GM12891 (cell line): ENCODE measurements at regions not wholly inside any gene's neighbourhood (a gene's known extent, or its start where the extent isn't known, plus 50 kb on each side); places are given as distances from the start of the nearest gene placed in this dataset.

Experiments used
- DNase-seq: peaks from one replicate; pipeline ENCODE4 v3.0.0; 2011; ENCODE audit warnings: low spot score; ENCODE audit not compliant: insufficient read length
- FAIRE-seq: peaks from 2 replicates; lab custom pipeline; 2011; peaks lifted over from hg19 to GRCh38; lab: Jason Lieb, UNC
- PAX5 ChIP-seq: IDR thresholded peaks from 2 replicates; pipeline ENCODE4 v1.6.1; 2011; ENCODE audit warnings: low read length, moderate library complexity, mild to moderate bottlenecking; ENCODE audit not compliant: insufficient read depth, severe bottlenecking
- POLR2A ChIP-seq: IDR thresholded peaks from 2 replicates; pipeline ENCODE4 v1.6.1; 2011; ENCODE audit warnings: low read depth, low read length, control low read depth
- POLR2AphosphoS5 ChIP-seq: IDR thresholded peaks from 2 replicates; pipeline ENCODE4 v1.6.1; 2011; ENCODE audit warnings: low read depth, low read length, control low read depth
- POU2F2 ChIP-seq: IDR thresholded peaks from 2 replicates; pipeline ENCODE4 v1.6.1; 2011; ENCODE audit warnings: low read depth, mild to moderate bottlenecking, control low read depth, low read length, moderate library complexity
- SPI1 ChIP-seq: IDR thresholded peaks from 2 replicates; pipeline ENCODE4 v1.6.1; 2011; ENCODE audit warnings: low read depth, low read length, control low read depth
- TAF1 ChIP-seq: IDR thresholded peaks from 2 replicates; pipeline ENCODE4 v1.6.1; 2011; ENCODE audit warnings: low read depth, low read length, control low read depth

DNA sequence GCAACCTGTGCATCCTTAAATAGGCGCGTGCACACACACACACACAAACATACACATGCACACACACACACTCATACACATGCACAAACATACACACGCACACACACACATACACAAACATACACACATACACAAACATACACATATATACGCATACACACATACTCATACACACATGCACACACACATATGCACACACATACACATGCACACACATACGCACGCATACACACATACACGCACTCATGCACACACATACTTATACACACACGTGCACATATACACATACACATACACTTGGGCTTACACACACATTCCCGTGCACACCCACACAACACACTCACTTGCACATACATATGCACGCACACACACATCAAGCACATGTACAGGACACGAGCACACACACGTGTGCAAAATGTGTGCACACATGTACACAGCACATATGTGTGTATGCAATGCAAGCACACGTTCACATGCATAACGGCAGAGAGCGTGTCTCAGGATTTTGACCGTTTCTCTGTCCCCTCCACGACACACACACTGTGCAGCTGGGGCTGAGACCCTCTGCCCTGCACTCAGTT is 84.5 kb downstream of the SIK1 start:
- peak; percentile 83 for FAIRE-seq
- TF ChIP-seq POU2F2 = no peak
- no peak for TF ChIP-seq PAX5
- TF ChIP-seq POLR2AphosphoS5 = no peak
- TF ChIP-seq POLR2A = no peak
- TF ChIP-seq TAF1 = no peak
- no peak for TF ChIP-seq SPI1
- no peak for DNase-seq

DNA sequence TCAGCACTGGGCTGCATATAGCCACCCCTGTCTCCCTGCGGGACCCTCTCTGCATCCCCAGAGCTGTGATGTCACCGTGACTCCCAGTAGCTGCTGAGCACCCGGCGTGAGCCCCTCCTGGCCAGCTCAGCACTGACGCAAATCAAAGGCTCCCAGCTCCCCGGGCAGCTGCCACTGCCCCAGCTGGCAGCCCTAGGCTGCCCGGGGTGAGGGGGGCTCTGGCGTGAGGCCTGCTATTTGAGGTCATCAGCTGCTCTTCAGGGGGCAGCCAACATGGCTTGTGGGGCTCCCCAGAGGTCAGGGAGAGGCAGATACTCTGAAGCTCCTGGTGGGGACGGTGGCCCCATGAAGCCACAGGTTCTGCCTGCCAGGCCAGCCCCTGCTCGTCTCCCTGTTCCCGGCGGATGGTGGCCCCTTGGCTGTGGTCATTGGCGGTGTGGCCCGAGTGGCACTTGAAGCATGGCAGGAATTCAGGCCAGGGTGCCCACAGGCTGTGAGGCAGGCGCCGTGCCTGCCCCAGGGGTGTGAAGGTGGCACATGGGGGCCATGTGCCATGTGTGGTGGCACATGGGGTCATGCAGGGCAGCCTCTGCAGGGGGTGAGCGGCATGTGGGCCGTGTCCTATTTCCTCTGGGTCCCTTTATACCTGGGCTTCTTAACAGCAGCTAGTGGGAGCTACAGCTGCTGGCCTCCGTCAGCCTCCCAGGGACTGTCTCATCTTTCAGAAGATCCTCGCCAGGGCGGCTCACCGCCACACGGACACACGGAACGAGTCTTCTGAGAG is 85.4 kb downstream of the SIK1 start:
- FAIRE-seq (no peak), DNase-seq (no peak)
- TF ChIP-seq PAX5 = no peak
- no peak for TF ChIP-seq POU2F2
- no peak for TF ChIP-seq POLR2AphosphoS5
- TF ChIP-seq POLR2A = no peak
- TF ChIP-seq SPI1 = no peak
- TF ChIP-seq TAF1 = no peak

GRCh38 chr21:43340491-43341377 is 86.2 kb downstream of the SIK1 start:
- TF ChIP-seq POU2F2 (no peak), TAF1 (no peak), SPI1 (no peak), PAX5 (no peak), POLR2A (no peak), POLR2AphosphoS5 (no peak)
- DNase-seq (no peak), FAIRE-seq (no peak)

GRCh38 chr21:43339668-43340067 is 87.3 kb downstream of the SIK1 start:
- FAIRE-seq (no peak), DNase-seq (no peak)
- TF ChIP-seq SPI1 = no peak
- TF ChIP-seq TAF1 = no peak
- TF ChIP-seq POU2F2 = no peak

DNA sequence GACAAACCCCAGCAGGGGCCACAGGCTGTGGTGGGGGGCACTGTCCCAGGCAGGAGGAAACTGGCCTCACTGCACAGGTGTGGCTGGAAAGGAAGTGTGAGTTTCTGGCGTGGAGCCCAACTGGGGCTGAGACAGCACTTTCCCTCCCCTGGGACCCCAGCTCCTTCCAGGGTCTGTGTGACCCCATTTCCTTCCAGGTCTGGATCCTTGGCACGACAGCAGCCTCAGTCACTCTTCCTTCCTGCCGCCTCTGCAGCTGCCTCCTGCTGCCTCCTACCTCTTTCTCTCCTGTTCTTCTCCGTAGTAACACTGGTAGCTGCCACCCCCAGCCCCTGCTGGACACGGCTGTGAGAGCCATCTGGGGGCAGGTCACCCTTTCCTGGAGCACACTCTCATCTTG is 88.0 kb downstream of the SIK1 start:
- DNase-seq = no peak
- FAIRE-seq = no peak
- TF ChIP-seq PAX5 (no peak), POLR2A (no peak), SPI1 (no peak), TAF1 (no peak), POU2F2 (no peak), POLR2AphosphoS5 (no peak)

- no peak for TF ChIP-seq PAX5
- no peak for TF ChIP-seq POLR2AphosphoS5
- no peak for TF ChIP-seq SPI1
- no peak for TF ChIP-seq POU2F2
- no peak for TF ChIP-seq TAF1
- DNase-seq = no peak
- no peak for FAIRE-seq
Measured at GRCh38 chr21:43337901-43338655, 88.9 kb downstream of the SIK1 start.

- TF ChIP-seq POLR2AphosphoS5 (no peak), POLR2A (no peak), SPI1 (no peak)
- DNase-seq (no peak), FAIRE-seq (no peak)
Measured at GRCh38 chr21:43335119-43335518, 91.8 kb downstream of the SIK1 start.

- FAIRE-seq = no peak
- TF ChIP-seq POLR2AphosphoS5 (no peak), PAX5 (no peak), POU2F2 (no peak), POLR2A (no peak), TAF1 (no peak), SPI1 (no peak)
Measured at GRCh38 chr21:43334214-43334958, 92.5 kb downstream of the SIK1 start.

More at GRCh38 chr21:43334214-43334958, 92.5 kb downstream of the SIK1 start:
- no peak for DNase-seq
